Gastroesophageal sphincter (tissue), 4 donors: ENCODE measurements at regions not wholly inside any gene's neighbourhood (a gene's known extent, or its start where the extent isn't known, plus 50 kb on each side); places are given as distances from the start of the nearest gene placed in this dataset.
"Not testable (repeated sequence)": the region's sequence is repeated elsewhere in the genome, so short reads cannot be mapped to it uniquely, and the experiment has no call there.

Experiments used
- ATAC-seq: fragments of 150-250 bp; one replicate; pipeline ENCODE4 v1.9.1; 2016; ENCODE audit warnings: mild to moderate bottlenecking, moderate library complexity
- H3K27ac ChIP-seq, 4 donors: fragments of 200-600 bp; sonication (generic) in 3 of 4; 1 replicate in 3 of 4; 2 replicates in 1 of 4; pipeline ENCODE4 v1.5.1; 2016 to 2019
- H3K27me3 ChIP-seq: fragments of 200-600 bp; sonication (generic); one replicate; pipeline ENCODE4 v1.5.1; 2019
- H3K36me3 ChIP-seq, 2 donors: fragments of 200-600 bp; sonication (generic); one replicate each; pipeline ENCODE4 v1.5.1; 2019; ENCODE audit warnings: control low read depth in 1 of 2
- H3K4me1 ChIP-seq, 3 donors: fragments of 200-600 bp; sonication (generic); 1 replicate in 2 of 3; 2 replicates in 1 of 3; pipeline ENCODE4 v1.5.1; 2016 to 2019; ENCODE audit warnings: control low read depth in 2 of 3
- H3K4me3 ChIP-seq, 2 donors: fragments of 200-600 bp; sonication (generic); one replicate each; pipeline ENCODE4 v1.5.1; 2019; ENCODE audit warnings: mild to moderate bottlenecking in 1 of 2, moderate library complexity in 1 of 2
- H3K9me3 ChIP-seq, 3 donors: fragments of 200-600 bp; sonication (generic); one replicate each; pipeline ENCODE4 v1.5.1; 2017 to 2019; ENCODE audit warnings: control low read depth in 2 of 3
- CTCF ChIP-seq, 4 experiments: fragments of 200-600 bp in 2 of 4; fragments of 450-650 bp in 2 of 4; sonication (generic) in 1 of 4; IDR thresholded peaks; one replicate each; pipeline ENCODE4 v1.5.1; 2017 to 2019; ENCODE audit warnings: antibody characterized with exemption in 4 of 4, mild to moderate bottlenecking in 2 of 4, moderate library complexity in 2 of 4
- WGBS, 2 donors: methylation state at CpG; one replicate each; pipeline ENCODE4 v1.1.5; 2018; ENCODE audit warnings: low coverage in 1 of 2; 5-methylcytosine and 5-hydroxymethylcytosine counted together

- H3K4me3 ChIP-seq, H3K36me3 ChIP-seq, ATAC-seq, H3K9me3 ChIP-seq, H3K4me1 ChIP-seq, H3K27ac ChIP-seq, H3K27me3 ChIP-seq: not testable (repeated sequence)
- TF ChIP-seq CTCF (IDR thresholded peaks at IDR 0.05) = peak in 1 of 4 experiments; percentile 52
- WGBS, 2 donors = 79% methylated on average over 2 of the region's 3 CpGs; no CpG with 5 or more reads in 1 of the 2 donors
Measured at GRCh38 chr2:89048138-89049066, 356.9 kb downstream of the RPIA start.

- H3K4me3 ChIP-seq, H3K27me3 ChIP-seq, H3K36me3 ChIP-seq, H3K27ac ChIP-seq, ATAC-seq, H3K4me1 ChIP-seq, H3K9me3 ChIP-seq: not testable (repeated sequence)
- WGBS, 2 donors = 34 to 45% methylated on average over 3 of the region's 4 CpGs
Measured at GRCh38 chr2:89058616-89059015, 367.1 kb downstream of the RPIA start.

- not testable (repeated sequence) for H3K36me3 ChIP-seq, H3K27ac ChIP-seq, H3K4me1 ChIP-seq, H3K4me3 ChIP-seq, ATAC-seq, H3K9me3 ChIP-seq, H3K27me3 ChIP-seq
- WGBS, 2 donors = 77% methylated on average over 1 of the region's 1 CpG; no CpG with 5 or more reads in 1 of the 2 donors
Measured at GRCh38 chr2:89061174-89061573, 369.7 kb downstream of the RPIA start.

GRCh38 chr2:89076771-89077170 is 385.3 kb downstream of the RPIA start:
- not testable (repeated sequence) for H3K27me3 ChIP-seq, H3K27ac ChIP-seq, H3K4me3 ChIP-seq, H3K36me3 ChIP-seq, H3K9me3 ChIP-seq, ATAC-seq, H3K4me1 ChIP-seq
- WGBS, 2 donors = 50 to 78% methylated on average over 1 to 3 of the region's 4 CpGs

GRCh38 chr2:89092911-89093310 is 401.4 kb downstream of the RPIA start:
- H3K27ac ChIP-seq, ATAC-seq, H3K4me3 ChIP-seq, H3K9me3 ChIP-seq, H3K4me1 ChIP-seq, H3K36me3 ChIP-seq, H3K27me3 ChIP-seq: not testable (repeated sequence)
- WGBS, 2 donors = 60 to 83% methylated on average over 1 to 3 of the region's 8 CpGs

GRCh38 chr2:89095060-89095459 is 403.6 kb downstream of the RPIA start:
- H3K27ac ChIP-seq, H3K4me3 ChIP-seq: not testable (repeated sequence)
- 77% methylated on average over 3 of the region's 4 CpGs; no CpG with 5 or more reads in 1 of the 2 donors for WGBS, 2 donors

GRCh38 chr2:89102587-89102986 is 411.1 kb downstream of the RPIA start:
- WGBS, 2 donors = 44 to 87% methylated on average over 2 to 3 of the region's 4 CpGs

More at GRCh38 chr2:89095060-89095459, 403.6 kb downstream of the RPIA start:
- ATAC-seq, H3K9me3 ChIP-seq, H3K27me3 ChIP-seq, H3K36me3 ChIP-seq, H3K4me1 ChIP-seq: not testable (repeated sequence)

GRCh38 chr2:89106369-89107019 is 415.0 kb downstream of the RPIA start:
- not testable (repeated sequence) for H3K27ac ChIP-seq, H3K4me3 ChIP-seq
- WGBS, 2 donors = no CpG with 5 or more reads among the region's 3 CpGs

More at GRCh38 chr2:89102587-89102986, 411.1 kb downstream of the RPIA start:
- H3K27me3 ChIP-seq, ATAC-seq, H3K36me3 ChIP-seq, H3K9me3 ChIP-seq, H3K27ac ChIP-seq, H3K4me1 ChIP-seq, H3K4me3 ChIP-seq: not testable (repeated sequence)

GRCh38 chr2:89112434-89112833 is 421.0 kb downstream of the RPIA start:
- not testable (repeated sequence) for H3K4me1 ChIP-seq, H3K27ac ChIP-seq, H3K4me3 ChIP-seq, H3K27me3 ChIP-seq, ATAC-seq, H3K9me3 ChIP-seq, H3K36me3 ChIP-seq
- no CpG with 5 or more reads among the region's 1 CpG for WGBS, 2 donors

More at GRCh38 chr2:89106369-89107019, 415.0 kb downstream of the RPIA start:
- not testable (repeated sequence) for H3K9me3 ChIP-seq, H3K36me3 ChIP-seq, H3K4me1 ChIP-seq, H3K27me3 ChIP-seq, ATAC-seq

GRCh38 chr2:89113286-89113685 is 421.8 kb downstream of the RPIA start:
- H3K9me3 ChIP-seq, H3K4me1 ChIP-seq, H3K27me3 ChIP-seq, H3K27ac ChIP-seq, H3K4me3 ChIP-seq, H3K36me3 ChIP-seq, ATAC-seq: not testable (repeated sequence)

- not testable (repeated sequence) for H3K36me3 ChIP-seq, H3K27ac ChIP-seq, H3K9me3 ChIP-seq, H3K4me3 ChIP-seq, H3K4me1 ChIP-seq, H3K27me3 ChIP-seq, ATAC-seq
Measured at GRCh38 chr2:89129440-89129839, 438.0 kb downstream of the RPIA start.

- not testable (repeated sequence) for H3K9me3 ChIP-seq, H3K4me1 ChIP-seq, H3K27me3 ChIP-seq, H3K27ac ChIP-seq, H3K36me3 ChIP-seq, ATAC-seq, H3K4me3 ChIP-seq
- WGBS, 2 donors = 55 to 80% methylated on average over 2 to 7 of the region's 10 CpGs
Measured at GRCh38 chr2:89130665-89131308, 439.3 kb downstream of the RPIA start.
